Tibial nerve (tissue), 4 donors: ENCODE measurements at regions not wholly inside any gene's neighbourhood (a gene's known extent, or its start where the extent isn't known, plus 50 kb on each side); places are given as distances from the start of the nearest gene placed in this dataset.

ENCODE experiments used
- EP300 ChIP-seq, 2 donors: sonication (generic); formaldehyde crosslinking; IDR thresholded peaks; one replicate each; pipeline ENCODE4 v1.6.1; 2017; ENCODE audit warnings: antibody characterized with exemption in 2 of 2, mild to moderate bottlenecking in 1 of 2
- POLR2A ChIP-seq, 2 donors: fragments of 450-650 bp; IDR thresholded peaks; one replicate each; pipeline ENCODE4 v1.6.1; 2017; ENCODE audit warnings: antibody characterized with exemption in 2 of 2, mild to moderate bottlenecking in 2 of 2, moderate library complexity in 2 of 2
- TF ChIP-seq, protein P1 (sequence below), 5 experiments: fragments of 200-600 bp in 3 of 5; fragments of 450-650 bp in 2 of 5; sonication (generic) in 3 of 5; IDR thresholded peaks; one replicate each; pipeline ENCODE4 v1.5.1; 2016 to 2019; ENCODE audit warnings: antibody characterized with exemption in 5 of 5, mild to moderate bottlenecking in 3 of 5, moderate library complexity in 2 of 5

DNA sequence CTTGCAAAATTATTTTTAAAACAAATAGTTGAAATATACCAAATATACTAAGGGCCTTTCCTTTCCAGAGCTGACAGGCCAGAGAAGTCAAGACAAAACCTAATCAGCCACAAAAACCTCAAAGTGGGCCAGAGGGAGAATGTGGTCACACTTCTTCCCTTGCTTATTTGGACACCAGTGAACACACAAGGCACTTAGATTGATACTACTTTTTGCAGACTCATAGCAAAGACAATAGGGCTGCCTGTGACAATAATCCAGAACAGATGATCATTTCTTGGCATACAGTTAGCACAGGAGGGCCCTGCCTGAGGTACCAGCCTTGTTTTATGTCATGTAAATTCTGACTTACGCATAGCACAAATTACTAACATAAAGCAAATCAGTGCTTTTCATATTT lies 215.7 kb upstream of the NEIL3 start:
- TF ChIP-seq, protein P1, sequence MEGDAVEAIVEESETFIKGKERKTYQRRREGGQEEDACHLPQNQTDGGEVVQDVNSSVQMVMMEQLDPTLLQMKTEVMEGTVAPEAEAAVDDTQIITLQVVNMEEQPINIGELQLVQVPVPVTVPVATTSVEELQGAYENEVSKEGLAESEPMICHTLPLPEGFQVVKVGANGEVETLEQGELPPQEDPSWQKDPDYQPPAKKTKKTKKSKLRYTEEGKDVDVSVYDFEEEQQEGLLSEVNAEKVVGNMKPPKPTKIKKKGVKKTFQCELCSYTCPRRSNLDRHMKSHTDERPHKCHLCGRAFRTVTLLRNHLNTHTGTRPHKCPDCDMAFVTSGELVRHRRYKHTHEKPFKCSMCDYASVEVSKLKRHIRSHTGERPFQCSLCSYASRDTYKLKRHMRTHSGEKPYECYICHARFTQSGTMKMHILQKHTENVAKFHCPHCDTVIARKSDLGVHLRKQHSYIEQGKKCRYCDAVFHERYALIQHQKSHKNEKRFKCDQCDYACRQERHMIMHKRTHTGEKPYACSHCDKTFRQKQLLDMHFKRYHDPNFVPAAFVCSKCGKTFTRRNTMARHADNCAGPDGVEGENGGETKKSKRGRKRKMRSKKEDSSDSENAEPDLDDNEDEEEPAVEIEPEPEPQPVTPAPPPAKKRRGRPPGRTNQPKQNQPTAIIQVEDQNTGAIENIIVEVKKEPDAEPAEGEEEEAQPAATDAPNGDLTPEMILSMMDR (IDR thresholded peaks at IDR 0.05): no peak
- no peak for TF ChIP-seq POLR2A (IDR thresholded peaks at IDR 0.05)
- no peak for TF ChIP-seq EP300 (IDR thresholded peaks at IDR 0.05)
